GM23248 (cell line): ENCODE measurements at regions not wholly inside any gene's neighbourhood (a gene's known extent, or its start where the extent isn't known, plus 50 kb on each side); places are given as distances from the start of the nearest gene placed in this dataset.

Experiments used
- EZH2 ChIP-seq: fragments of 200-600 bp; sonication (generic); IDR thresholded peaks from 2 replicates; pipeline ENCODE4 v1.6.1; 2018; ENCODE audit warnings: antibody characterized with exemption, mild to moderate bottlenecking; ENCODE audit not compliant: insufficient read depth, poor library complexity, severe bottlenecking
- EZH2phosphoT487 ChIP-seq: fragments of 200-600 bp; sonication (generic); IDR thresholded peaks from 2 replicates; pipeline ENCODE4 v1.6.1; 2018; ENCODE audit warnings: antibody characterized with exemption, moderate library complexity, mild to moderate bottlenecking, low read depth; ENCODE audit not compliant: insufficient read depth

GRCh38 chr1:194280463-194280862 is 1094.0 kb upstream of the B3GALT2 start:
- no peak for TF ChIP-seq EZH2phosphoT487
- TF ChIP-seq EZH2: no peak
